ENCODE measurements at regions not wholly inside any gene's neighbourhood (a gene's known extent, or its start where the extent isn't known, plus 50 kb on each side); places are given as distances from the start of the nearest gene placed in this dataset.

- intact Hi-C loops (cut with micrococcal nuclease) = no loop called here
- Histone ChIP-seq H3K4me1 (ENCODE audit: control insufficient read depth, insufficient read depth, low read length) (no peaks in the 10 kb centered on the region), H3K9me3 (ENCODE audit: control insufficient read depth, insufficient read depth, low read length) (no peaks in the 10 kb centered on the region), H3K27me3 (ENCODE audit: control insufficient read depth, insufficient read depth, low read length) (no peaks in the 10 kb centered on the region), H3K4me3 (ENCODE audit: low read length) (no peak overlapping the region), H3K27ac (ENCODE audit: low read length) (no peak overlapping the region), H3K36me3 (ENCODE audit: control insufficient read depth, insufficient read depth, low read length) (no peaks in the 10 kb centered on the region)
- no peaks in the 10 kb centered on the region for H3K9me3 Mint-ChIP-seq
- ATAC-seq = no peak
- DNase-seq = no peak
- peaks cover 14 to 16% of the 10 kb centered on the region in 2 donors for H3K4me1 Mint-ChIP-seq
- WGBS (ENCODE audit: insufficient coverage) = 94% methylated on average over 3 of the region's 3 CpGs
- H3K36me3 Mint-ChIP-seq = no peaks in the 10 kb centered on the region
- no peak for TF ChIP-seq CTCF (IDR thresholded peaks at IDR 0.05)
- H3K4me3 Mint-ChIP-seq = no peak overlapping the region
- H3K27ac Mint-ChIP-seq = no peak overlapping the region
- H3K27me3 Mint-ChIP-seq (ENCODE audit: low read depth in 2 of 2) = peaks cover 7 to 9% of the 10 kb centered on the region in 2 donors
Measured at GRCh38 chr7:35549781-35550180, 145.2 kb downstream of the HERPUD2 start.

GRCh38 chr7:35548291-35548690 lies 146.6 kb downstream of the HERPUD2 start:
- H3K27me3 ChIP-seq (ENCODE audit: control insufficient read depth, insufficient read depth, low read length) = no peaks in the 10 kb centered on the region
- Mint-ChIP-seq H3K27me3 (ENCODE audit: low read depth in 2 of 2) (peaks cover 7% of the 10 kb centered on the region in 2 donors), H3K4me1 (peaks cover 14 to 16% of the 10 kb centered on the region in 2 donors), H3K9me3 (no peaks in the 10 kb centered on the region), H3K36me3 (no peaks in the 10 kb centered on the region), H3K4me3 (no peak overlapping the region), H3K27ac (no peak overlapping the region)
- H3K4me3 ChIP-seq (ENCODE audit: low read length) = no peak overlapping the region
- H3K36me3 ChIP-seq (ENCODE audit: control insufficient read depth, insufficient read depth, low read length) = no peaks in the 10 kb centered on the region
- H3K9me3 ChIP-seq (ENCODE audit: control insufficient read depth, insufficient read depth, low read length) = no peaks in the 10 kb centered on the region
- no peak for DNase-seq
- no peak for ATAC-seq
- WGBS (ENCODE audit: insufficient coverage) = 88% methylated on average over 4 of the region's 4 CpGs
- no peak overlapping the region for H3K27ac ChIP-seq (ENCODE audit: low read length)
- no peak for TF ChIP-seq CTCF (IDR thresholded peaks at IDR 0.05)
- H3K4me1 ChIP-seq (ENCODE audit: control insufficient read depth, insufficient read depth, low read length) = no peaks in the 10 kb centered on the region
- intact Hi-C loops (cut with micrococcal nuclease) = no loop called here

- no peak for TF ChIP-seq CTCF (IDR thresholded peaks at IDR 0.05)
- no peak overlapping the region for H3K4me3 ChIP-seq (ENCODE audit: low read length)
- no peak overlapping the region for H3K27ac ChIP-seq (ENCODE audit: low read length)
- DNase-seq (no peak), ATAC-seq (no peak)
- no peaks in the 10 kb centered on the region for H3K9me3 ChIP-seq (ENCODE audit: control insufficient read depth, insufficient read depth, low read length)
- H3K36me3 ChIP-seq (ENCODE audit: control insufficient read depth, insufficient read depth, low read length) = no peaks in the 10 kb centered on the region
- Mint-ChIP-seq H3K9me3 (no peaks in the 10 kb centered on the region), H3K4me1 (peaks cover 14 to 16% of the 10 kb centered on the region in 2 donors), H3K4me3 (no peak overlapping the region), H3K27ac (no peak overlapping the region), H3K27me3 (ENCODE audit: low read depth in 2 of 2) (peaks cover 5 to 7% of the 10 kb centered on the region in 2 donors), H3K36me3 (no peaks in the 10 kb centered on the region)
- 76% methylated on average over 7 of the region's 7 CpGs for WGBS (ENCODE audit: insufficient coverage)
- intact Hi-C loops (cut with micrococcal nuclease) = no loop called here
- H3K4me1 ChIP-seq (ENCODE audit: control insufficient read depth, insufficient read depth, low read length) = no peaks in the 10 kb centered on the region
- no peaks in the 10 kb centered on the region for H3K27me3 ChIP-seq (ENCODE audit: control insufficient read depth, insufficient read depth, low read length)
Measured at GRCh38 chr7:35546691-35547429, 148.1 kb downstream of the HERPUD2 start.

GRCh38 chr7:35545831-35546230 lies 149.1 kb downstream of the HERPUD2 start:
- H3K27ac Mint-ChIP-seq = no peak overlapping the region
- Histone ChIP-seq H3K36me3 (ENCODE audit: control insufficient read depth, insufficient read depth, low read length) (no peaks in the 10 kb centered on the region), H3K4me3 (ENCODE audit: low read length) (no peak overlapping the region), H3K9me3 (ENCODE audit: control insufficient read depth, insufficient read depth, low read length) (no peaks in the 10 kb centered on the region), H3K4me1 (ENCODE audit: control insufficient read depth, insufficient read depth, low read length) (no peaks in the 10 kb centered on the region), H3K27me3 (ENCODE audit: control insufficient read depth, insufficient read depth, low read length) (no peaks in the 10 kb centered on the region), H3K27ac (ENCODE audit: low read length) (no peak overlapping the region)
- H3K9me3 Mint-ChIP-seq = no peaks in the 10 kb centered on the region
- ATAC-seq (no peak), DNase-seq (no peak)
- H3K27me3 Mint-ChIP-seq (ENCODE audit: low read depth in 2 of 2) = peaks cover 5 to 7% of the 10 kb centered on the region in 2 donors
- peaks cover 14 to 16% of the 10 kb centered on the region in 2 donors for H3K4me1 Mint-ChIP-seq
- intact Hi-C loops (cut with micrococcal nuclease) = no loop called here
- WGBS (ENCODE audit: insufficient coverage) = 43% methylated on average over 5 of the region's 5 CpGs
- no peak overlapping the region for H3K4me3 Mint-ChIP-seq
- no peak for TF ChIP-seq CTCF (IDR thresholded peaks at IDR 0.05)
- no peaks in the 10 kb centered on the region for H3K36me3 Mint-ChIP-seq
